ENCODE measurements at regions not wholly inside any gene's neighbourhood (a gene's known extent, or its start where the extent isn't known, plus 50 kb on each side); places are given as distances from the start of the nearest gene placed in this dataset.

- Histone ChIP-seq H3F3A (ENCODE audit: insufficient read depth, low read length) (no peaks in the 10 kb centered on the region), H3K27me3 (ENCODE audit: insufficient read depth, low read length) (no peaks in the 10 kb centered on the region), H3K4me3 (ENCODE audit: low read depth, low read length, poor library complexity, severe bottlenecking) (no peak overlapping the region), H2AFZ (ENCODE audit: low read length) (no peak overlapping the region), H3K27ac (ENCODE audit: low read depth, low read length, poor library complexity, severe bottlenecking) (no peak overlapping the region), H3K4me2 (ENCODE audit: low read length) (no peak overlapping the region), H3K9me3 (ENCODE audit: low read length) (no peaks in the 10 kb centered on the region), H3K9me2 (ENCODE audit: low read depth, low read length) (no peaks in the 10 kb centered on the region), H3K79me2 (ENCODE audit: insufficient read depth, low read length) (no peaks in the 10 kb centered on the region), H3K36me3 (ENCODE audit: insufficient read depth, low read length) (no peaks in the 10 kb centered on the region), H4K20me1 (ENCODE audit: insufficient read depth, low read length) (no peaks in the 10 kb centered on the region), H3K9ac (ENCODE audit: low read length) (no peak overlapping the region), H3K4me1 (ENCODE audit: insufficient read depth, low read length, severe bottlenecking) (no peaks in the 10 kb centered on the region)
- no peak for TF ChIP-seq EZH2 (IDR thresholded peaks at IDR 0.05; ENCODE audit: borderline replicate concordance, low read length)
- TF ChIP-seq, protein P1, sequence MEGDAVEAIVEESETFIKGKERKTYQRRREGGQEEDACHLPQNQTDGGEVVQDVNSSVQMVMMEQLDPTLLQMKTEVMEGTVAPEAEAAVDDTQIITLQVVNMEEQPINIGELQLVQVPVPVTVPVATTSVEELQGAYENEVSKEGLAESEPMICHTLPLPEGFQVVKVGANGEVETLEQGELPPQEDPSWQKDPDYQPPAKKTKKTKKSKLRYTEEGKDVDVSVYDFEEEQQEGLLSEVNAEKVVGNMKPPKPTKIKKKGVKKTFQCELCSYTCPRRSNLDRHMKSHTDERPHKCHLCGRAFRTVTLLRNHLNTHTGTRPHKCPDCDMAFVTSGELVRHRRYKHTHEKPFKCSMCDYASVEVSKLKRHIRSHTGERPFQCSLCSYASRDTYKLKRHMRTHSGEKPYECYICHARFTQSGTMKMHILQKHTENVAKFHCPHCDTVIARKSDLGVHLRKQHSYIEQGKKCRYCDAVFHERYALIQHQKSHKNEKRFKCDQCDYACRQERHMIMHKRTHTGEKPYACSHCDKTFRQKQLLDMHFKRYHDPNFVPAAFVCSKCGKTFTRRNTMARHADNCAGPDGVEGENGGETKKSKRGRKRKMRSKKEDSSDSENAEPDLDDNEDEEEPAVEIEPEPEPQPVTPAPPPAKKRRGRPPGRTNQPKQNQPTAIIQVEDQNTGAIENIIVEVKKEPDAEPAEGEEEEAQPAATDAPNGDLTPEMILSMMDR (IDR thresholded peaks at IDR 0.05; ENCODE audit: low read length): no peak
Observed at GRCh38 chr13:87147076-87147475, 524.1 kb upstream of the SLITRK5 start.

DNA sequence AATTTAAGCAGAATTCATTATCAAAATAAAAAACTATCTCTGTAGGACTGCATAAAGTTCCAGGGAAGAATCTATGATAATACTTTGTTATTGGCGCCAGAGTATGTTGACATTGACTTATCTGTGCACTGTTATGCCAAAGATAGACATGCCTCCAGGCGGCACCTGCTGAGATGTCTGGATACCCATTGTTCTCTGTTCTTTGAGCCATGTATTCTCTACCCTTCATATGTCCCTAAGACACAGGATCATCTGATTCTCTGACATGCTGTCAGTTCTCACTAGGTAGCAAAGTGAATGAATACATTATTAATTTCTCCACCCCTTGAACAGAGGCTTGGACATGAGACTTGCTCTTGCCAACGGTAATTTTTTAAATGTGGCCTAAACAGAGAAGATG is 517.8 kb upstream of the SLITRK5 start:
- Histone ChIP-seq H3K27ac (ENCODE audit: low read depth, low read length, poor library complexity, severe bottlenecking) (no peak overlapping the region), H3K9ac (ENCODE audit: low read length) (no peak overlapping the region), H3K4me1 (ENCODE audit: insufficient read depth, low read length, severe bottlenecking) (no peaks in the 10 kb centered on the region), H3K36me3 (ENCODE audit: insufficient read depth, low read length) (no peaks in the 10 kb centered on the region), H3K9me2 (ENCODE audit: low read depth, low read length) (no peaks in the 10 kb centered on the region), H3K9me3 (ENCODE audit: low read length) (no peaks in the 10 kb centered on the region), H2AFZ (ENCODE audit: low read length) (no peak overlapping the region), H3K4me2 (ENCODE audit: low read length) (no peak overlapping the region), H3F3A (ENCODE audit: insufficient read depth, low read length) (no peaks in the 10 kb centered on the region), H3K4me3 (ENCODE audit: low read depth, low read length, poor library complexity, severe bottlenecking) (no peak overlapping the region), H4K20me1 (ENCODE audit: insufficient read depth, low read length) (no peaks in the 10 kb centered on the region), H3K79me2 (ENCODE audit: insufficient read depth, low read length) (no peaks in the 10 kb centered on the region), H3K27me3 (ENCODE audit: insufficient read depth, low read length) (no peaks in the 10 kb centered on the region)
- TF ChIP-seq, protein P1 (IDR thresholded peaks at IDR 0.05; ENCODE audit: low read length): no peak
- TF ChIP-seq EZH2 (IDR thresholded peaks at IDR 0.05; ENCODE audit: borderline replicate concordance, low read length): no peak

DNA sequence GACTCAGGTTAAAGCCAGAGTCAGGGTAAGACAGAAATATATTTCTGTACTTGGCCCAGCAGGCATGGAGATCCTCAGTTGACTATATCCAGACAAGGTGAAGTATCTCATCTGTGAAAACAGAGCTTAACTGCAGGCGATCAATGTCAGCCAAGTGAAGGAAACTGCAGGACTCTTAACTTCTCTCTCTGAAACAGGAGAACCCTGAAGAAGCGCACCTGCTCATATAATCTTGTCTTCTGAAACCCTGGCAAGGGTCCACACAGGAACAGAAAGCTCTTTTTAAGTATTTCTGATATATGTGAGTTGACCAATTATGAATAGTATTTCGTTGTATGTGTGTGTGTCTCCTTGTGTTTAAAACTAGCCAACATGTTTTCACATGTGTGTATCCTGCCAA is 504.8 kb upstream of the SLITRK5 start:
- H3K4me3 ChIP-seq (ENCODE audit: low read depth, low read length, poor library complexity, severe bottlenecking): no peak overlapping the region
- H2AFZ ChIP-seq (ENCODE audit: low read length): no peak overlapping the region
- H3K27ac ChIP-seq (ENCODE audit: low read depth, low read length, poor library complexity, severe bottlenecking): no peak overlapping the region
- no peaks in the 10 kb centered on the region for H3K36me3 ChIP-seq (ENCODE audit: insufficient read depth, low read length)
- H3K27me3 ChIP-seq (ENCODE audit: insufficient read depth, low read length): no peaks in the 10 kb centered on the region
- H4K20me1 ChIP-seq (ENCODE audit: insufficient read depth, low read length): no peaks in the 10 kb centered on the region
- TF ChIP-seq, protein P1 (IDR thresholded peaks at IDR 0.05; ENCODE audit: low read length): no peak
- no peak for TF ChIP-seq EZH2 (IDR thresholded peaks at IDR 0.05; ENCODE audit: borderline replicate concordance, low read length)
- no peaks in the 10 kb centered on the region for H3K9me2 ChIP-seq (ENCODE audit: low read depth, low read length)
- H3F3A ChIP-seq (ENCODE audit: insufficient read depth, low read length): no peaks in the 10 kb centered on the region
- H3K4me2 ChIP-seq (ENCODE audit: low read length): no peak overlapping the region
- H3K9me3 ChIP-seq (ENCODE audit: low read length): no peaks in the 10 kb centered on the region
- no peaks in the 10 kb centered on the region for H3K79me2 ChIP-seq (ENCODE audit: insufficient read depth, low read length)
- H3K4me1 ChIP-seq (ENCODE audit: insufficient read depth, low read length, severe bottlenecking): no peaks in the 10 kb centered on the region
- no peak overlapping the region for H3K9ac ChIP-seq (ENCODE audit: low read length)

All from OCI-LY1 (cell line).